A673 (cell line): ENCODE measurements at regions not wholly inside any gene's neighbourhood (a gene's known extent, or its start where the extent isn't known, plus 50 kb on each side); places are given as distances from the start of the nearest gene placed in this dataset.

Source experiments
- CTCF ChIP-seq: fragments of 300-800, 200-600 bp; sonication (generic); conservative IDR thresholded peaks from 2 replicates; pipeline ENCODE4 v1.5.1; 2017; ENCODE audit warnings: low read depth, mild to moderate bottlenecking, antibody characterized with exemption, low read length, moderate library complexity, mixed read lengths
- EZH2 ChIP-seq: fragments of 200-600 bp; sonication (generic); IDR thresholded peaks from 2 replicates; pipeline ENCODE4 v1.6.1; 2017; ENCODE audit warnings: borderline replicate concordance, low read depth, mild to moderate bottlenecking, mixed read lengths, antibody characterized with exemption, low read length; ENCODE audit not compliant: poor library complexity, severe bottlenecking

DNA sequence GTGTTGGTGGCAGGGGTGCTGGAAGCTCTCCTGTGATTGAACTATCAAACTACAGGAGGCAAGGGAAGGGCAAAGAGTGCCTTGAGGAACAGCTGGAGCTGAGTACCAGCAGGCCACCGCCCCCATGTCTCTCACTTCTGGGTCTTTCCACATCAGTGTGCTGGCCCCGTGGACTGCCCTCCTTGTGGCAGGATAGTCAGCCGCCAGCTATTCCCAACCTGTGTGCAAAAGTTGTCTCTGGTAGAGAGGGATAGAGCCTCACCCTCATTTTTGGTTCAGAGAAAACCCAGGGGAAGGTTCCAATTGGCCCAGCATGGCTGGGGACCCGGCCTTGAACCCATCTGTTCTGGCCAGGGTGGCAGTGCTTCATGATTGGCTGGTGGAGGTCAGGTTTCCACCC, 211.8 kb downstream of the IRF8 start:
- TF ChIP-seq EZH2 (no peak), CTCF (no peak)
